LNCaP clone FGC (cell line): ENCODE measurements at regions not wholly inside any gene's neighbourhood (a gene's known extent, or its start where the extent isn't known, plus 50 kb on each side); places are given as distances from the start of the nearest gene placed in this dataset.

ENCODE experiments used
- DNase-seq: peaks from one replicate; pipeline ENCODE4 v3.0.0-alpha.2; 2011; ENCODE audit warnings: low read depth
- H3K4me3 ChIP-seq: 2 replicates; pipeline ENCODE4 v1.5.1; 2011; ENCODE audit warnings: mild to moderate bottlenecking, low read depth, low read length, control low read depth
- CTCF ChIP-seq: IDR thresholded peaks from 2 replicates; pipeline ENCODE4 v1.5.1; 2012; ENCODE audit warnings: mild to moderate bottlenecking; ENCODE audit not compliant: control insufficient read depth, insufficient read depth; ENCODE audit errors: extremely low read depth

GRCh38 chr13:65733110-65733509, 1497.0 kb downstream of the PCDH9 start:
- DNase-seq = no peak
- no peak overlapping the region for H3K4me3 ChIP-seq
- TF ChIP-seq CTCF = no peak

GRCh38 chr13:65727070-65727469, 1503.1 kb downstream of the PCDH9 start:
- TF ChIP-seq CTCF = no peak
- no peak overlapping the region for H3K4me3 ChIP-seq
- DNase-seq = no peak

- TF ChIP-seq CTCF = no peak
- no peak for DNase-seq
These were observed 1505.1 kb downstream of the PCDH9 start for GRCh38 chr13:65725006-65725405.

GRCh38 chr13:65724226-65724625, 1505.9 kb downstream of the PCDH9 start:
- TF ChIP-seq CTCF = no peak
- no peak overlapping the region for H3K4me3 ChIP-seq
- DNase-seq = no peak

More at GRCh38 chr13:65725006-65725405, 1505.1 kb downstream of the PCDH9 start:
- no peak overlapping the region for H3K4me3 ChIP-seq

- no peak overlapping the region for H3K4me3 ChIP-seq
- no peak for TF ChIP-seq CTCF
- DNase-seq = no peak
These were observed 1507.6 kb downstream of the PCDH9 start for GRCh38 chr13:65722506-65722905.

- DNase-seq = no peak
- no peak overlapping the region for H3K4me3 ChIP-seq
- no peak for TF ChIP-seq CTCF
These were observed 1510.3 kb downstream of the PCDH9 start for GRCh38 chr13:65719831-65720230.

GRCh38 chr13:65710514-65710913, 1519.6 kb downstream of the PCDH9 start:
- no peak overlapping the region for H3K4me3 ChIP-seq
- DNase-seq = no peak
- no peak for TF ChIP-seq CTCF
